ENCODE measurements at regions not wholly inside any gene's neighbourhood (a gene's known extent, or its start where the extent isn't known, plus 50 kb on each side); places are given as distances from the start of the nearest gene placed in this dataset.
"Not testable (repeated sequence)": the region's sequence is repeated elsewhere in the genome, so short reads cannot be mapped to it uniquely, and the experiment has no call there.

DNA sequence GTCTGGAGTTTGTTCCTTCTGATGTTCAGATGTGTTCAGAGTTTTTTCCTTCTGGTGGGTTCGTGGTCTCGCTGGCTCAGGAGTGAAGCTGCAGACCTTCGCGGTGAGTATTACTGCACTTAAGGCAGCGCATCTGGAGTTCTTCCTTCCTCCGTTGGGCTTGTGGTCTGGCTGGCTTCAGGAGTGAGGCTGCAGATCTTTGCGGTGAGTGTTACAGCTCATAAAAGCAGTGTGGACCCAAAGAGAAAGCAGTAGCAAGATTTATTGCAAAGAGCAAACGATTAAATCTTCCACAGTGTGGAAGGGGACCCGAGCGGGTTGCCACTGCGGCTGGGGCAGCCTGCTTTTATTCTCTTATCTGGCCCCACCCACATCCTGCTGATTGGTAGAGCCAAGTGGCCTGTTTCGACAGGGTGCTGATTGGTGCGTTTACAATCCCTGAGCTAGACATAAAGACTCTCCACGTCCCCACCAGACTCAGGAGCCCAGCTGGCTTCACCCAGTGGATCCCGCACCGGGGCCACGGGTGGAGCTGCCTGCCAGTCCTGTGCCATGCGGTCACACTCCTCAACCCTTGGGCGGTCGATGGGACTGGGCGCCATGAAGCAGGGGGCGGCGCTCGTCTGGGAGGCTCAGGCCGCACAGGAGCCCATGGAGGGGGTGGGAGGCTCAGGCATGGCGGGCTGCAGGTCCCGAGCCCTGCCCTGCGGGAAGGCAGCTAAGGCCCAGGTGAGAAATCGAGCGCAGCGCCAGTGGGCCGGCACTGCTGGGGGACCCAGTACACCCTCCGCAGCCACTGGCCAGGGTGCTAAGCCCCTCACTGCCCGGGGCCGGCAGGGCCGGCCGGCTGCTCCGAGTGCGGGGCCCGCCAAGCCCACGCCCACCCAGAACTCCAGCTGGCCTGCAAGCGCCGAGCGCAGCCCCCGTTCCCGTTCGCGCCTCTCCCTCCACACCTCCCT lies 315.3 kb upstream of the SGK1 start:
- DNase-seq, result peak; percentile 24

DNA sequence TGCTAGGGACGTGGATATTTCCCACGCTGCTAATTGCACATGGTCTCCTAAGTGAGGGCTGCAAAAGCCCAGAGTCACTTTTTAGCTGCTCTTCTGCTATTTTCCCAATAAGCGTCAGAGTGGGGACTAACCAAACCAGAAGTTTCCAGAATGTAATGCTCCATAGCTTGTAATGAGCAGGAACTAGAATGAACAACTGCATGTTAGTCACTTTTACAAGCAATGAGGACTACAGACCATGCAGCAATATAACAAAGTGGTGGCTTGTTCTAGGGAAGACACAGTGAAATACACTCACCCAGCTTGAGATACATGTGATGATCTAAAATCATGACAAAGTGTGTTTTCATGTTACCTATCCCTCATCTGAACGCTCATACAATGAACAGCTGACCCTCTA lies 314.1 kb upstream of the SGK1 start:
- DNase-seq, result no peak

DNA sequence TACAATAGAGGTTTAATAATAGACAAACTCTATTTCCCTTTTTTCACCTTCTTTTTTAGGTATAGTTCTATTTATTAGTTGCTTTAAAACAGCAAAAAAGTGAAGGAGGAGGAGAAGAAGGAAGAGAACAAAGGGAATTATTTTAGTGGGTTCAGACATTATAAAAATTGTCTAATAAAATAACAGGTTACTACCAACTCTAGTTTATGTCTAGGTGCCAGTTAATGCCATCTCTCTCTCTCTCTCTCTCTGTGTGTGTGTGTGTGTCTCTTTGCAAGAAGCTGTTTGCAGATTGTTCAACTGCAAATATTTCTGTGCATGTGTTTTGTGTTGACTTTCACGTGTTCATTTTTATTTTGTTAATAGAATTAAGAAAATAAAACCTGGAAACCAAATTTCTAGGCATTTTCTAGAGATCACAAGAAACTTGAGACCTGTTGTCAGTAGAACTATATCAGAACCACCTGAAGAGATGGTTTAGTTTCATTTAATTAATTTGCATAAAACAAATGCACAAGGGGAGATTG lies 313.5 kb upstream of the SGK1 start:
- no peak for DNase-seq

DNA sequence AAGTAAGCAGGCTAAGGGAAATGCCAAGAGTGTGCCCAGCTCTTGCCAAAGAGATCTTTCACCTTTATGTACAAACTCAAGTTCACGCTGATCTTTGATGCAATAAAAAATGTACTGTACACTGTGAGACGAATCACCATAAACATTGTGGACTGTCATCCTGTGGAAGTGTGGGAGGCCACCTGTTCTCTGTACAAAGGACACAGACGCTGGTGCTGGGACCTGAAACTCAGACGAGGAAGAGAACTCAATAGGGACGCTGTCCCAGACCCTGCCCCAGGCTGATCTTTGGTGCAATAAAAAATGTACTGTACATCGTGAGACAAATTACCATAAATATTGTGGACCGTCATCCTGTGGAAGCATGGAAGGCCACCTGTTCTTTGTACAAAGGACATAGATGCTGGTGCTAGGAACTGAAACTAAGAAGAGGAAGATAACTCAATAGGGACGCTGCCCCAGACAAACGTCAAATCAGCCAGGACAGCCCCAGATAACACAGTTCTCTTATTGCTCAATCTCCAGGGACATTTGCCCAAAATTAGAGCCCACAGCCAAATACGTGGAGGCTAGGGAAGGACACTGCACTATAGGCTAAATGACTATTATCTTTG lies 312.7 kb upstream of the SGK1 start:
- no peak for DNase-seq

DNA sequence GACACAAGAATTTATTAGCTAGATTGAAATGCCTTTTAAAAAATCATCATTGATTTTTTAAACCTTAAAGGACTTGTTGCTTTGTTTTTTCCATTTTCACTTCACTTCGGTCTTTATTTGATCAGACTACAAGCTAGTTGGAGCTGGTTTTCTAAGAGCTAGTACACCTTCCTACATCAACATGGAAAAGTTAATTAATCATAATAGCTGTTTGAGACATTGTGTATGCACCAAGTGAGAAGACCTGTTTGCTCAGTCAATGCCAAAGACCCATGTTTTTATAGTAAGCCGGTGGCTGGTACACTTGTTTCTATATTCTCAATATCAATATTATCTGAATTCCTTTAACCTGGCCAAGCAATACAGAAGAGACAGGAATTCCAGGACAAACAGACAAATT lies 310.2 kb upstream of the SGK1 start:
- DNase-seq, result no peak

DNA sequence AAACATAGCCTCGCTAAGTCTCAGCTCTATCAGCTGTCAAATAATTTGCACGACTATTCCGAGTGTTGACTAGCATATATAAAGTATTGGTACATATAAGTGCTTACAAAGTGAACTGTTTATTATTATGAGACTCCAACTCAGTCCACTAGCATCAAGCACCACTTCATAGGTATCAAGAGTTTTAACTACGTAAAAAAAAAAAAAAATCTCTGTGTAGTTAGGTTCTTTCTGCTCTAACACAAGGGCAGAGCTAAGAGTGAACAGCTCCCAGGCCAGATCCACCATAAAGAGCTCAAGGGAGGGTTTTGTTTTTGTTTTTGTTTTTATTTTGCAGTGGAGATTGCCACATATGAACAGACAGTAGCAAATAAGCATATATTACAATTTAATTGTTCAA lies 309.8 kb upstream of the SGK1 start:
- no peak for DNase-seq

DNA sequence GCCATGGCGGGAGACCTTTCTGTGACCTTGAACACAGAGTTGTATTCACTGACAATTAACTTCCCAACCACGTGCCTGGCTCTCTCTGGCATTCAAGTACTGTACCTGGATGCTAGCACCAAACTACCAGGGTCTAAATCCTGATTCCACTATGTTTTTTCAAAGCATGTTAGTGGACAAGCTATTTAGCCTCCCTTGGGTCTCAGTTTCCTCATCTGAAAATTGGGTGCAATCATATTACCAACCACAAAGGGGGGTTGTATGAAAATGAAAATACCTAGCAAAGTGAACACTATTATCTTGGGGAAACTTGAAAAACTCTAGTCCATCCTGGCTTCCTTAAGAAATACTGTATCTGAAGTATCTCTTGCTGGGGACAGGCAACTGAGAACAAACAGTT lies 308.7 kb upstream of the SGK1 start:
- DNase-seq, result no peak

DNA sequence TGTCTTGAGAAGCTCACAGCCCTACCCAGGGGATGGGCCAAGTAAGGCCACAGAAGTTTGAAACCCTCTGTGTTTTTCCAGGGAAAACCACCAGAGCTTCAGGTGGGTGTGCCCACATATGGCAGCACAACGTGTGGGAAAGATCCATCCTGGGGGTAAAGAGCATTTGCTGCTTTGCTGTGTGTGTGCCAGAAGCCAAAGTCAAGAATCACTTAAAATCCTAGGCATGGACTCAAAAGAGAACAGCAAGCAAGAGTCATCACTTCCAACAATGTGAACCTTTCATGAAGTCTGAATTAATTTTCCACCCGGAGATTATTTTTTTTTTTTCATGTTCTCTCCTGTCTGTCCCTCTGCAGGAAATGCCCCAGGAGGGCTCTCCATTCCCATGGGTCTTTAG lies 308.2 kb upstream of the SGK1 start:
- DNase-seq, result no peak

DNA sequence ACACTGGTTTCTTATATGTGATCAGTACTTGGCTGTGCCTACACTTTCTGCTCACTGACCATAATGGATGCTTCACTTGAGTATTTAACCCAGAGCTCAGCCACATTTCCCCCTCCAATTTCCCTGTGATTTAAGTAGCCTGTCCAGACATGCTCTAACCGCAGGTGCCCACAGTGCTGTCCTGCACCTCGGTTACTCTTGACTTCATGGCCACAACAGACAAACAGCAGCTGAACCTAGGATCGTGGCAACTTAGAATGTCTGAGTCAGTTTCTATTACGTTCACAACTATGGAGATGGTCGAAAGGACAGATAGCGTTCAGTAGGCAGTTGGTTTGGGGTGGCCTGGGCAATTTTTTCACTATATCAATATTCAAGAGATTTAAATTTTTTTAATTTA lies 306.9 kb upstream of the SGK1 start:
- no peak for DNase-seq

DNA sequence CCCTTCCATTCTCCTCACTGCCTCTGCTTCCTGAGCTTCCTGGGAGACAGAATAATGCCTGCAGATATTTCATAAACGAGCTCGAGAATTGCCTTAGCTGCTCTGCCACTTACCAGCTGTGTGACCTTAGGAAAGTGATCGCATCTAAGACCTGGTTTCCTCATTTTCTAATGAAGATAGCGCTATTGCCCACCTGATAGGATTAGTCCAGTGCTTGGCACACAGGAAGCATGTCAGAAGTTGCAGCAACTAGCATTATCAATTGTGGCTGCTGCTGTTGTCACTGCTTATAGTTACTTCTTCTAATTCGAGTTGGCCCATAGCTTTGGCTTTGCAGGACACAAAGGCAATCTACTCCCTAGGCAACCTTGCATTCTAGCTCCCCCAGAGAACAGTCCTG lies 305.5 kb upstream of the SGK1 start:
- DNase-seq, result no peak

DNA sequence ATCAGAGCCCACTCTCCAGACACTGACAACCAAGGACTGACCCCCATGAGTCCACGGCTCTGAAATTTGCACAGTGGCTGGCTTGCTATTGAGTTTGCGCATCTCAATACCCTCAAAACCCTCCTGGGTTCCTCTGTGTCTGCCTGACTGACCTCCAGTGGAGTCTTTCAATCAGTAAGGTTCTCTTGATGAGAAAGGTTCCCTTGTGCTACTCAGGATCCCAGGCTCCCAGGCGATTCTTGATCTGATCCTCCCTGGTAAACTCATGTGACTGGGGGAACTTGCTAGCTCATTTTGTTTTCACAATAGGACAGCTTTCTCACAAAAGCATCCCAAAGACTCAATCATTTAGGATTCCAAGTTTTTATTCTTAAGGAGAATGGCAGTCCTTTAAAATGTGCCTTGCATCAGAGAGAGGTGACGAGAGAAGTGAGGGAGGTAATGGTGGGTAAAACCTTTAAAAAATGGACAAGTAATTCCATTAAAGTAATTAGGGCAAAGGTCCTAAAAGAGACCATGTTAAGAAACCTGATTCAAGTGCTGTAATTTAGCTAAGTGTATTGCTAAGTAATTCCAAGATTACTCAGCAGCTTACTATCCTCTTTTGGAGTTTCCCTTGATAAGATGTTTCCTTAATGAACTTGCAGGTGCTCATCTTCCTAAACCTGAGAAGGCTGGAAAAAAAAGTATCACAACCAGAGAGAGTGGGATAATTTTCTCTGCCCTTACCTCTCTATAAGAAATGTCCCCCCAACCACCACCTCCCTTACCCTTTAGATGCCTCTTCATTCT lies 304.7 kb upstream of the SGK1 start:
- DNase-seq, result no peak

DNA sequence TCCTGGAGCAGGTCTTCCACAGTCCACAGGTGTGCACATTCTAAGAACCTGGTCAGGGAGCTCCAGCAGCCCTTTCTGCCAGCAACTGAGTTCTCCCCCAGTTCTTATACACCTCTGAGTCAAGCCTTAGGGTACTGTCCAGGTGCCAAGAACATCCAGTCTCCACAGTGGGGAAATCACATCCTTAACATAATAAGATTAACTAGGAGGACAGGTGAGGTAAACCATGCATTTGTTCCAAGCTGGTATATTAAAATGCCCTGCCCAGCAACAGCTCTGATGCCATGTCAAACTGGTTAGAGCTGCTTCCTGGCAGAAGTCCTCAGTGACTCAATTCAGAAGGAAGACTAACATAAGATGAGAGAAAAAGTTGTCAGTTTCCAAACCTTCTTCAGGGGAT lies 303.9 kb upstream of the SGK1 start:
- DNase-seq, result no peak

DNA sequence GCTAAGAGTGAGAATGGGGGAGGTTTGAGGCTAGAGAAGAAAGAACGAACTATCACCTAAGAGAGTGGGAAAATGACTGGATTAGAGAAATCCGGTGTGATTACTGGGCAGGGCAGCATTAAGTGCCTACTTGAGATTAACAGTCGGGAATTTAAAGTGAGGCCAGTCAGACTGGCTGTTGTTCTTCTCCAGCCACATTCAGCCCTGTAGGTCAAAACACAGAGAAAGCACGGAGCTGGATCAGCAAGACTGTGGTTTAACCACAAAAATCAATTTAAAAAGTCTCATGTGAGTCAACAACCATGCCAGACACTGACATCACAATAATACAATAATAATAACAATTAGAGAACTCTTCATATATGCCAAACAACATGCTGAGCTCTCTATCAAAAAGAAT lies 301.9 kb upstream of the SGK1 start:
- no peak for DNase-seq

DNA sequence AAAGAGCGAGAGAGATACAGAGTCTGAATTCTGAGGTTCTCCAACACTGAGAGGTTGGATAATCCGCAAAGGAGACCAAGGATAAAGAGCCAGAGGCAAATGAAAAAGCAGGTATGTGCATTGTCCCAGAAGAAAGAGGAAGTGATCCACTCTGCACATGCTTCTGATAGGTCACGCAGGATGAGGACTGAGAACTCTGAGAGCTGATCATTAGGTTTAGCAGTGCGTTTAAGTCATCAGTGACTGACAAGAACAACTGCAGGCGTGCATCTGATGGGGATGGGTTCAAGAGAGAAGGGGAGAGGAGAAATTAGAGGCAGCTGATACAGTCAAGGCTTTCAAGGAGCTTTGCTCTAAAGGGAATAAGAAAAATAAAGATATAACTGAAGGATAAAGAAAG lies 301.2 kb upstream of the SGK1 start:
- no peak for DNase-seq

DNA sequence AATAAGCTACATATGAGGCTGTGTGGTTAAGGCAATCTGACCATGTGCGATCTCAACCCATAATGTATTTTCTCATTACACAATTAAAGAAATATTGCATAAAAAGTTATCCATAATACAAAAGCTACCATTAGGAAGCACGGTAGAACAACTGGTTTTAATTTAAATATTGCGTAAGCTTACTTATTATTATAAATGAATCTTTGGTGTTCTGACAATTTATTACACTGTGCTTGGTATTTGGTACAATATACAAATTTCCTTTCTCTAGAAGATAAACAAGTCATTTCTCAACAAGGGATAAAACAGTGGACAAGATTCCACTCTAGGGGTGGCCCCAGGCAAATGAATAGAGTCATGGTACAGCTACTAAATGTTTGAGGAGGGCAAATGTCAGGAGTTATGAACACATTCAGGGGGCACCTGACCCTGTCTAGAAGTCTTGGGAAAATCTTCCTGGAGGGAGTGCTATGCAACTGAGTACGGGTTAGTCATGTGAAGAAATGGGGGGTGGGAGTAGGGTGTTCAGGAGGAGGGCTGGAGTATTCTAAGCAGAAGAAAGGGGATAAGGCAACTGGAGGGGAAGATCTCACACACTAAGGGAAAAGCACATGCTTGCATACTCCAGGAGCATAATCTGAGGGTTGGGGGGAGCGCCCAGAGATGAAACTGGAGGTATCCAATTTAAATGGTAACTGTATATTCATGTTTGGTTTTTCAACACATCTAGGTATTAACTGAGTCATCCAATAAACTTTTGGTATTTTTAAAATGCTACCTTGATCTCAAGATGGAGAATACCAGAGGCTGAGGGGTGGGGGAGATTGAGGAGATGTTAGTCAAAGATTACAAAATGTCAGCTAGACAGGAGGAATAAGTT lies 296.9 kb upstream of the SGK1 start:
- DNase-seq, result no peak

DNA sequence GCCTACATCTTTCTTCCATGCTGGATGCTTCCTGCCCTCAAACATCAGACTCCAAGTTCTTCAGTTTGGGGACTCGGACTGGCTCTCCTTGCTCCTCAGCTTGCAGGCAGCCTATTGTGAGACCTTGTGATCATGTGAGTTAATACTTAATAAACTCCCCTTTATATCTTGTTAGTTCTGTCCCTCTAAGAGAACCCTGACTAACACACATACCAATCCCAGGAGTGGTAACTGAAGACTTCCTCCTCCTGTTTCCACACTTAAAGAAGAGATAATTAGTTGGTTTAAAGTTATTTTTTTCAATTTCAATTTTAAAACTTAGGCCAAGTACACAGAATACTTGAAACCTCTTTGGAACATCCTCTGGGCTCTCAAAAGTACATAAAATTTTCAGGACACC lies 294.2 kb upstream of the SGK1 start:
- not testable (repeated sequence) for DNase-seq

DNA sequence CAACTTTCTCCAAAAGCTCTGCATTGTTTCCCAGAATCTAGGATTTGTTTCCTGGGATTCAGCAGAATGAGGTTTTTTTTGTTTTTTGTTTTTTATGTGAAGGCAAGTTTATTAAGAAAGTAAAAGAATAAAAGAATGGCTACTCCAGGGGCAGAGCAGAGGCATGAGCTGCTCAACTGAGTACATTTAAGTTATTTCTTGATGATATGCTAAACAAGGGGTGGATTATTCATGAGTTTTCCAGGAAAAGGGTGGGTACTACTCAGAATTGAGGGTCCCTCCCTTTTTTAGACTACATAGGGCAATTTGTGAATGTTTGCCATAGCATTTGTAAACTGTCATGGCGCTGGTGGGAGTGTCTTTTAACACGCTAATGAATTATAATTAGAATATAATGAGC lies 292.5 kb upstream of the SGK1 start:
- no peak for DNase-seq

DNA sequence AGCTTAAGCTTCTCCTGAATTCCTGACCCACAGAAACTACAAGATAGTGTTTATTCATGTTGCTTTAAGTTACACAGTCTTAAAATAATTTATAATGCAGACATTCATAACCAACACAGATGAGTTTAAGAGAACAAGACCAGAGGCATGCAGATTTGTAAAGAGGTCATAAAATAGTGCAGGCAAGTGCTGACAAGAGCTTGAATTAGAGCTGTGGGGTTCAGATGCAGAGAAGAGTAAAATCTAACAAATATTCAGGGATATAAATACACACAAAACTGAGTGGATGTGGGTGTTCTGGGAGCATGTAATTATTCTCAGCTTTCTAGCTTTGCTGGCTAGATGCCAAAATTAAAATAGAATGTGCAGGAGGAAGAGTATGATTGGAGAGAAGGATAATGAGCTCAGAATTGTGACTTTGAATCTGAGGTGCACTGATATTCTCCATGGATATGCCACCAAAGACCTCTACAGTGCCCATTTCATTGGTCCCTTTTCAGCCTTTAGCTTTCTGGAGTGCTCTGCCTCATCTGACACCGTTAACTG lies 291.9 kb upstream of the SGK1 start:
- no peak for DNase-seq

DNA sequence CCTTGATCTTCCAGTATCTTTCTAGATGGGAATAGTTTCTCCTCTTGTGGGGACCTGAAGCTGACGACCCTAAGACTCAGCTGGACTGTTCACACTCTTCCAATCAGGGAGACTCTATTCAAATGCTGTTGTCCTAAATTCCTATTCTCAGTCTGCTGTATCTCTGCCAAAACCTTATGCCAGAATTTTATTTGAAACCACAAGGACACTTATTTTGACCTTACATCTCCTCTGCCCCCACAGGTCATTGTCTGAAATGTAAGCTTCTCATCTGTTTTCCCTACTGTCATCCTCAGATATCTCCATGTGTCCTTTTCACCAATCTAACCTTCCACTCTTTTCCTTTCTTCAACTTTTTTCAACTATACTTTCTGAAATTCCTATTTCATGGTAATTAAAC lies 289.5 kb upstream of the SGK1 start:
- DNase-seq, result no peak

DNA sequence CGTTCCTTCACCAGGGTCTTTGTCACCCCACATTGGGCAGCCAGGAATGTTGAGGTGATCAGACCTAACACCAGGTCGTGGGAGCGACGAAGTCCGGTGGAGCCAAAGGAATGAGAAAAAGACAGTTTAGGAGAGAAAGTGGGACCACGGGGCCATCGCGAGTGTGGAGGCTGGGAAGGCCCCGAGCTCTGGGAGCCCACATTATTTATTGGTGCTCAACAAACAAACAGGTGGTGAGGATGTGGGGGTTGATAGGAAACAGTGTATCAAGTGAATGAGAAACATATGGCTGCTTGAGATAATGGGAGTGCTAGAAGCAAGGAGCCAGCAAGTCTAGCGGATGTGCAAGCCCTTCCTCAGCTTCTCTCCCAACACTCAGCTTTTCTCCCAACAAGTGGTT lies 287.1 kb upstream of the SGK1 start:
- DNase-seq, result no peak

DNA sequence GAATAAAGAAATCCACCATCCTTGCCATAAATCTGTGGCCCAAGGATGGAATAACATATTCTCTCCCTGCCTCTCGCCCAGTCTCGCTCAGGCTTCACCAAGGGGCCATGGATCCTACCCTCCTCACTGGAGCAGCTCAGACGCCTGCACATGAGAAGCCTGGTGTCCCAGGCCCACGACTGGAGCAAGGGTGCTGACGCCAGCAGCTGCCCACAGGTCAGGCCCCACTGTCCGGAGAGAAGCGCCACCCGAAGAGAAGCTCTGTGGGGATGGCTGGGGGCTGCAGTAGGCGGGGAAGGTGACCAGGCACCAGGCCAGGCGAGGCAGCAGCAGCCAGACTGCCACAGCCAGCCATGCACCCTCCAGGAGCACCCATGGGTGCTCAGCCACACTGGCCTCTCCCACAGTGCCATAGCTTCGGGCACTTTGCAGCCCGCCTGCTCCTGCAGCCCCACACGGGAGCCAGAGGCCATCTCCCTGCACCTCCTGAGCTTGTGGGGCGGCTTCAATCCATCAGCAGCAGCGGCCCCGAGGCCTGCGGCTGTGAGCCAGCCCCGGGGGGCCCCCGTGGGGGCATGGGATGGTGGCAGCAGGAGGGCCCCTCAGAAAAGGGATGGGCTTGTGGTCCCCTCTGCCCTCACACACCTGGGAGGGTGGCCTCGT lies 286.2 kb upstream of the SGK1 start:
- DNase-seq, result no peak

DNA sequence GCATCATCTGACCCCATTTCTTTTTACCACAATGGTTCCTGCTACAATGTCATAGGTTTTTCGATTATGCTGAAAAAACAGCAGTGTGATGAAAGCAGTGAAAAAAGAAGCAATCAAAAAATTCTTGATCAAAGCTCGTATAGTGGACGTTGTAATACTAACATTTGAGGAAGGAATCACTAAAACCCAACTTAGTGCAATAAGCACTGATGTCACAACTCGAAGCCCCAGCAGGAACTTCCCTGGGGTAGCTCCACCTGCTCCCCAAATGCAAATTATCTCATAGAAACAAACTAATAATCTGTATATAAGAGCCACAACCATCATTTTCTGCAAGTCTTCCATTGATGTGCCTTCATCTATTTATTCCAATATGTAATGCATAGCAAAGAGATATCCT lies 285.6 kb upstream of the SGK1 start:
- no peak for DNase-seq

All from activated CD8-positive, alpha-beta memory T cell treated with anti-CD3 and anti-CD28 coated beads, Interleukin-2, amount 50 U/mL, for 4 hours (primary cell).